GM12891 (cell line): ENCODE measurements at regions not wholly inside any gene's neighbourhood (a gene's known extent, or its start where the extent isn't known, plus 50 kb on each side); places are given as distances from the start of the nearest gene placed in this dataset.

Source experiments
- POLR2A ChIP-seq: IDR thresholded peaks from 2 replicates; pipeline ENCODE4 v1.6.1; 2011; ENCODE audit warnings: low read depth, low read length, control low read depth
- SPI1 ChIP-seq: IDR thresholded peaks from 2 replicates; pipeline ENCODE4 v1.6.1; 2011; ENCODE audit warnings: low read depth, low read length, control low read depth

- no peak for TF ChIP-seq SPI1
- no peak for TF ChIP-seq POLR2A
These were observed 227.3 kb upstream of the TENM3 start for GRCh38 chr4:182015893-182016292.
